Liver (tissue), 8 donors: ENCODE measurements at regions not wholly inside any gene's neighbourhood (a gene's known extent, or its start where the extent isn't known, plus 50 kb on each side); places are given as distances from the start of the nearest gene placed in this dataset.

Source experiments
- DNase-seq: peaks from one replicate; pipeline ENCODE4 v3.0.0-alpha.2; 2017; ENCODE audit warnings: low spot score
- H3K27ac ChIP-seq, 2 donors: one replicate each; pipeline ENCODE4 v1.7.0; 2013; ENCODE audit warnings: inconsistent platforms in 2 of 2, low read length in 2 of 2, control low read depth in 1 of 2, low read depth in 1 of 2, mild to moderate bottlenecking in 1 of 2
- H3K27me3 ChIP-seq, 4 donors: one replicate each; pipeline versions ENCODE4 v1.6.1 to v1.7.0; 2013; ENCODE audit warnings: low read length in 3 of 4, inconsistent platforms in 1 of 4, mild to moderate bottlenecking in 1 of 4, moderate library complexity in 1 of 4; ENCODE audit not compliant: control insufficient read depth in 4 of 4, insufficient read depth in 4 of 4
- H3K36me3 ChIP-seq, 4 donors: one replicate each; pipeline versions ENCODE4 v1.6.1 to v1.7.0; 2013; ENCODE audit warnings: low read length in 3 of 4, mild to moderate bottlenecking in 3 of 4, low read depth in 1 of 4, moderate library complexity in 1 of 4; ENCODE audit not compliant: control insufficient read depth in 4 of 4, insufficient read depth in 3 of 4
- H3K4me1 ChIP-seq, 4 donors: one replicate each; pipeline versions ENCODE4 v1.6.1 to v1.7.0; 2013; ENCODE audit warnings: low read length in 3 of 4, mild to moderate bottlenecking in 3 of 4, moderate library complexity in 1 of 4; ENCODE audit not compliant: control insufficient read depth in 4 of 4, insufficient read depth in 4 of 4
- H3K4me3 ChIP-seq, 3 donors: one replicate each; pipeline versions ENCODE4 v1.6.1 to v1.7.0; 2013; ENCODE audit warnings: low read length in 3 of 3, control low read depth in 1 of 3, low read depth in 1 of 3, mild to moderate bottlenecking in 1 of 3
- H3K9ac ChIP-seq, 2 donors: one replicate each; pipeline ENCODE4 v1.7.0; 2013; ENCODE audit warnings: low read length in 2 of 2, mild to moderate bottlenecking in 2 of 2, moderate library complexity in 2 of 2, control low read depth in 1 of 2, low read depth in 1 of 2
- H3K9me3 ChIP-seq, 4 donors: one replicate each; pipeline versions ENCODE4 v1.6.1 to v1.7.0; 2013; ENCODE audit warnings: low read length in 3 of 4; ENCODE audit not compliant: control insufficient read depth in 4 of 4
- ATF3 ChIP-seq: IDR thresholded peaks from 2 replicates; pipeline ENCODE4 v1.6.1; 2016; ENCODE audit warnings: antibody characterized with exemption
- CTCF ChIP-seq: fragments of 150-350 bp; IDR thresholded peaks from 2 replicates; pipeline ENCODE4 v1.5.1; 2017; ENCODE audit warnings: improper control_type of control experiment, low read depth, low read length; ENCODE audit not compliant: missing input control
- EGR1 ChIP-seq, 2 donors: IDR thresholded peaks; 2 replicates each; pipeline ENCODE4 v1.6.1; 2016 to 2018; ENCODE audit warnings: antibody characterized with exemption in 2 of 2, low read depth in 2 of 2
- FOXA1 ChIP-seq: IDR thresholded peaks from 2 replicates; pipeline ENCODE4 v1.6.1; 2016; ENCODE audit warnings: antibody characterized with exemption
- FOXA2 ChIP-seq: IDR thresholded peaks from 2 replicates; pipeline ENCODE4 v1.6.1; 2016; ENCODE audit warnings: antibody characterized with exemption
- GABPA ChIP-seq, 2 donors: IDR thresholded peaks in 1 of 2; conservative IDR thresholded peaks in 1 of 2; 2 replicates each; pipeline ENCODE4 v1.6.1; 2016; ENCODE audit warnings: antibody characterized with exemption in 2 of 2, mild to moderate bottlenecking in 1 of 2, moderate library complexity in 1 of 2
- HNF4A ChIP-seq, 2 donors: conservative IDR thresholded peaks; 2 replicates each; pipeline ENCODE4 v1.6.1; 2016; ENCODE audit warnings: antibody characterized with exemption in 2 of 2, mild to moderate bottlenecking in 2 of 2
- HNF4G ChIP-seq: IDR thresholded peaks from 2 replicates; pipeline ENCODE4 v1.6.1; 2016; ENCODE audit warnings: antibody characterized with exemption
- JUND ChIP-seq, 2 donors: IDR thresholded peaks; 2 replicates each; pipeline ENCODE4 v1.6.1; 2016; ENCODE audit warnings: antibody characterized with exemption in 2 of 2
- MAX ChIP-seq: IDR thresholded peaks from 2 replicates; pipeline ENCODE4 v1.6.1; 2016; ENCODE audit warnings: antibody characterized with exemption
- NR2F2 ChIP-seq: IDR thresholded peaks from 2 replicates; pipeline ENCODE4 v1.6.1; 2016; ENCODE audit warnings: antibody characterized with exemption
- RAD21 ChIP-seq, 2 donors: IDR thresholded peaks; 2 replicates each; pipeline ENCODE4 v1.6.1; 2016; ENCODE audit warnings: antibody characterized with exemption in 2 of 2, mild to moderate bottlenecking in 2 of 2
- REST ChIP-seq: IDR thresholded peaks from 2 replicates; pipeline ENCODE4 v1.6.1; 2016; ENCODE audit warnings: antibody characterized with exemption, mild to moderate bottlenecking
- RXRA ChIP-seq, 2 donors: IDR thresholded peaks; 2 replicates each; pipeline ENCODE4 v1.6.1; 2017 to 2018; ENCODE audit warnings: antibody characterized with exemption in 2 of 2, mild to moderate bottlenecking in 1 of 2
- SP1 ChIP-seq: IDR thresholded peaks from 2 replicates; pipeline ENCODE4 v1.6.1; 2018; ENCODE audit warnings: antibody characterized with exemption, mild to moderate bottlenecking
- TAF1 ChIP-seq: conservative IDR thresholded peaks from 2 replicates; pipeline ENCODE4 v1.6.1; 2016; ENCODE audit warnings: antibody characterized with exemption, mild to moderate bottlenecking
- YY1 ChIP-seq: IDR thresholded peaks from 2 replicates; pipeline ENCODE4 v1.6.1; 2016; ENCODE audit warnings: antibody characterized with exemption, mild to moderate bottlenecking
- ZBTB33 ChIP-seq: IDR thresholded peaks from 2 replicates; pipeline ENCODE4 v1.6.1; 2016; ENCODE audit warnings: antibody characterized with exemption
- WGBS: extraction: QIAGEN DNeasy Blood & Tissue Kit; methylation state at CpG from one replicate; pipeline ENCODE4 v1.1.7; 2013; 5-methylcytosine and 5-hydroxymethylcytosine counted together
- donor health status: healthy.
- donor health status: healthy.
- donor health status: healthy.
- donor health status: healthy.
- donor health status: healthy.

- H3K9me3 ChIP-seq, result no peaks in the 10 kb centered on the region
- H3K27ac ChIP-seq, result no peak overlapping the region
- 75% methylated on average over 2 of the region's 2 CpGs for WGBS
- H3K27me3 ChIP-seq, result no peaks in the 10 kb centered on the region
- no peak for DNase-seq
- TF ChIP-seq NR2F2, result no peak
- TF ChIP-seq JUND (IDR thresholded peaks at IDR 0.05), result no peak
- TF ChIP-seq ZBTB33, result no peak
- TF ChIP-seq YY1, result no peak
- TF ChIP-seq FOXA1, result no peak
- TF ChIP-seq GABPA (IDR thresholded peaks at IDR 0.05 in 1 of 2, conservative IDR thresholded peaks at IDR 0.05 in 1 of 2), result no peak
- TF ChIP-seq SP1, result no peak
- TF ChIP-seq RAD21 (IDR thresholded peaks at IDR 0.05), result no peak
- H3K4me3 ChIP-seq, result no peak overlapping the region
- no peaks in the 10 kb centered on the region for H3K36me3 ChIP-seq
- no peaks in the 10 kb centered on the region for H3K4me1 ChIP-seq
- no peak overlapping the region for H3K9ac ChIP-seq
These were observed 151.9 kb upstream of the SMC2 start for GRCh38 chr9:103942200-103942599.

GRCh38 chr9:103942651-103943050 is 151.5 kb upstream of the SMC2 start:
- Histone ChIP-seq H3K4me3 (no peak overlapping the region), H3K27me3 (no peaks in the 10 kb centered on the region), H3K9me3 (no peaks in the 10 kb centered on the region), H3K9ac (no peak overlapping the region), H3K4me1 (no peaks in the 10 kb centered on the region), H3K27ac (no peak overlapping the region), H3K36me3 (no peaks in the 10 kb centered on the region)
- no peak for TF ChIP-seq REST
- TF ChIP-seq CTCF, result no peak
- TF ChIP-seq FOXA1, result no peak
- no peak for TF ChIP-seq HNF4A (conservative IDR thresholded peaks at IDR 0.05)
- TF ChIP-seq GABPA (IDR thresholded peaks at IDR 0.05 in 1 of 2, conservative IDR thresholded peaks at IDR 0.05 in 1 of 2), result no peak
- TF ChIP-seq RAD21 (IDR thresholded peaks at IDR 0.05), result no peak
- TF ChIP-seq JUND (IDR thresholded peaks at IDR 0.05), result no peak
- no peak for TF ChIP-seq ATF3
- TF ChIP-seq ZBTB33, result no peak
- no peak for TF ChIP-seq SP1
- no peak for TF ChIP-seq TAF1
- no peak for TF ChIP-seq MAX
- no peak for TF ChIP-seq RXRA (IDR thresholded peaks at IDR 0.05)
- no peak for TF ChIP-seq FOXA2
- no peak for TF ChIP-seq HNF4G
- TF ChIP-seq NR2F2, result no peak
- TF ChIP-seq YY1, result no peak
- no peak for TF ChIP-seq EGR1 (IDR thresholded peaks at IDR 0.05; ENCODE audit: low read depth in 2 of 2)
- whole genome bisulfite sequencing, result 23% methylated on average over 1 of the region's 1 CpG
- no peak for DNase-seq
